C4-2B (cell line): ENCODE measurements at regions not wholly inside any gene's neighbourhood (a gene's known extent, or its start where the extent isn't known, plus 50 kb on each side); places are given as distances from the start of the nearest gene placed in this dataset.

Source experiments
- H3K27ac ChIP-seq: fragments of 450-650 bp; 2 replicates; pipeline ENCODE4 v1.5.1; 2017
- ZFX ChIP-seq: fragments of 450-650 bp; IDR thresholded peaks from 2 replicates; pipeline ENCODE4 v1.6.1; 2017
- TF ChIP-seq, protein P1 (sequence below): fragments of 450-650 bp; conservative IDR thresholded peaks from 2 replicates; pipeline ENCODE4 v1.5.1; 2017; ENCODE audit warnings: mild to moderate bottlenecking

GRCh38 chr13:103598671-103599070 lies 532.5 kb upstream of the SLC10A2 start:
- TF ChIP-seq ZFX = no peak
- TF ChIP-seq, protein P1, sequence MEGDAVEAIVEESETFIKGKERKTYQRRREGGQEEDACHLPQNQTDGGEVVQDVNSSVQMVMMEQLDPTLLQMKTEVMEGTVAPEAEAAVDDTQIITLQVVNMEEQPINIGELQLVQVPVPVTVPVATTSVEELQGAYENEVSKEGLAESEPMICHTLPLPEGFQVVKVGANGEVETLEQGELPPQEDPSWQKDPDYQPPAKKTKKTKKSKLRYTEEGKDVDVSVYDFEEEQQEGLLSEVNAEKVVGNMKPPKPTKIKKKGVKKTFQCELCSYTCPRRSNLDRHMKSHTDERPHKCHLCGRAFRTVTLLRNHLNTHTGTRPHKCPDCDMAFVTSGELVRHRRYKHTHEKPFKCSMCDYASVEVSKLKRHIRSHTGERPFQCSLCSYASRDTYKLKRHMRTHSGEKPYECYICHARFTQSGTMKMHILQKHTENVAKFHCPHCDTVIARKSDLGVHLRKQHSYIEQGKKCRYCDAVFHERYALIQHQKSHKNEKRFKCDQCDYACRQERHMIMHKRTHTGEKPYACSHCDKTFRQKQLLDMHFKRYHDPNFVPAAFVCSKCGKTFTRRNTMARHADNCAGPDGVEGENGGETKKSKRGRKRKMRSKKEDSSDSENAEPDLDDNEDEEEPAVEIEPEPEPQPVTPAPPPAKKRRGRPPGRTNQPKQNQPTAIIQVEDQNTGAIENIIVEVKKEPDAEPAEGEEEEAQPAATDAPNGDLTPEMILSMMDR = no peak

GRCh38 chr13:103573446-103573845 lies 507.2 kb upstream of the SLC10A2 start:
- H3K27ac ChIP-seq = no peak overlapping the region
- no peak for TF ChIP-seq ZFX
- TF ChIP-seq, protein P1 = no peak

More at GRCh38 chr13:103598671-103599070, 532.5 kb upstream of the SLC10A2 start:
- H3K27ac ChIP-seq = no peak overlapping the region

DNA sequence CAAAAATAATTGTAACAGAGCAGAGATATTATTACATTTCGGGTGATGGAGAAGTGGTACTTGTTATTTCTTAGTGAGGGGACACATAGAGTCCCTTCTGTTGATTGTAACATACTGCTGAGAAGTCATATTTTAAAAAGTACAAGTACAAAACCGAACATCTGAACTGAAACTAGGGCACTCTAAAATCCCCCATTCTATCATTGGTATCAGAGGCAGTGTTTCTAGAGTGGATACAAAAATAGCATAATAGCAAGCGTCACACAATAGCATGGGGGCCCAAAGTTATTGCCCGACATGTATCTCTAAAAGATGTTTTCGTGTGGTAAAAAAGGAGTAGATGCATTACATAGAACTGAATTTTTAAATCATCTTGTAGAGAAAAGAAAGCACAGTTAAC lies 502.1 kb upstream of the SLC10A2 start:
- TF ChIP-seq ZFX = no peak
- TF ChIP-seq, protein P1 = no peak

GRCh38 chr13:103557878-103558277 lies 491.7 kb upstream of the SLC10A2 start:
- H3K27ac ChIP-seq = no peak overlapping the region
- TF ChIP-seq, protein P1 = no peak
- no peak for TF ChIP-seq ZFX

More for the DNA sequence above, 502.1 kb upstream of the SLC10A2 start:
- no peak overlapping the region for H3K27ac ChIP-seq

DNA sequence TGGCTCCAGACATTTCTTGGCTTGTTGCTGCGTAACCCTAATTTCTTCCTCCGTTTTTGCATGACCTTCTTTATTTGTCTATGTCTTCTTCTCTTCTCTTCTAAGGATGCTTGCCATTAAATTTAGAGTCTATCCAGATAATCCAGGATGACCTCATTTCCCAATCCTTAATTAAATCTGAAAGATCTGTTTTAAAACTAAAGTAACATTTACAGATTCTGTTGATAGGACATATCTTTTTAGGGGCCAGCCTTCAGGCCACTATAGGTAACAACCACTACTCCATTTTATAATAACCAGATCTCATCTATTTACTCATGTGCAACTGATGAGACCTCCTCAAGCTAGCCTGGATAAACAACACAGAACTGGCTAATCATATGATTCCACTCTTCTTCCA lies 490.5 kb upstream of the SLC10A2 start:
- TF ChIP-seq ZFX = no peak
- TF ChIP-seq, protein P1 = no peak
- H3K27ac ChIP-seq = no peak overlapping the region

DNA sequence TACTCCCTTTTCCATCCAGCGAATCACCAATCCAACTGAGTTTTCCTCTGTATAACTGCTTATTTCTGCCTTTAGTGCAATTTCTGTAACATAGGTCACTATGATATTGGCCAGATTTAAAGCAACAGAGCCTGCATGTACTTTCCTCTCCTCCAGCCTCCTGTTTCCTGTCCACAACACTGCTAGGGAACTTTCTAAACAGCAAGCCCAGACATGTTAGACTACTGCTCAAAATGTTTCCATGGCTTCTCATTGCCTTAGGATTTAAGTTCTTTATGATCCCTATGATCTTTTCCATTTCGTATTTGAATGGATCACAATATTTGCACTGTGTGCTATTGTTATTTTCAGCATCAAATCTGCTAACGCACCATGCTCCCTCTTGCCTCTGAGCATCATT lies 481.7 kb upstream of the SLC10A2 start:
- TF ChIP-seq, protein P1 = no peak
- TF ChIP-seq ZFX = no peak
- H3K27ac ChIP-seq = no peak overlapping the region

GRCh38 chr13:103546271-103546670 lies 480.1 kb upstream of the SLC10A2 start:
- no peak for TF ChIP-seq ZFX
- TF ChIP-seq, protein P1 = no peak

More at GRCh38 chr13:103546271-103546670, 480.1 kb upstream of the SLC10A2 start:
- H3K27ac ChIP-seq = no peak overlapping the region
